Smooth muscle cell of the brain vasculature (primary cell): ENCODE measurements at regions not wholly inside any gene's neighbourhood (a gene's known extent, or its start where the extent isn't known, plus 50 kb on each side); places are given as distances from the start of the nearest gene placed in this dataset.

Experiments
- DNase-seq: peaks from one replicate; pipeline ENCODE4 v3.0.0-alpha.2; 2012; ENCODE audit warnings: low read depth, low spot score

GRCh38 chr16:73756289-73757178, 540.1 kb upstream of the PSMD7 start:
- DNase-seq, result no peak

- DNase-seq, result peak; percentile 68
Measured at GRCh38 chr16:73753931-73754330, 542.7 kb upstream of the PSMD7 start.

- DNase-seq, result no peak
Measured at GRCh38 chr16:73750639-73751038, 546.0 kb upstream of the PSMD7 start.

GRCh38 chr16:73747328-73747727, 549.3 kb upstream of the PSMD7 start:
- no peak for DNase-seq

GRCh38 chr16:73746554-73746953, 550.1 kb upstream of the PSMD7 start:
- DNase-seq, result no peak

GRCh38 chr16:73743665-73744496, 552.7 kb upstream of the PSMD7 start:
- DNase-seq, result no peak

GRCh38 chr16:73739049-73739769, 557.4 kb upstream of the PSMD7 start:
- DNase-seq, result no peak

GRCh38 chr16:73738266-73738665, 558.3 kb upstream of the PSMD7 start:
- no peak for DNase-seq

GRCh38 chr16:73737637-73738036, 559.0 kb upstream of the PSMD7 start:
- no peak for DNase-seq

- DNase-seq, result no peak
Measured at GRCh38 chr16:73735954-73736353, 560.7 kb upstream of the PSMD7 start.

GRCh38 chr16:73735018-73735417, 561.6 kb upstream of the PSMD7 start:
- DNase-seq, result no peak

- no peak for DNase-seq
Measured at GRCh38 chr16:73732681-73733080, 563.9 kb upstream of the PSMD7 start.

GRCh38 chr16:73732143-73732542, 564.5 kb upstream of the PSMD7 start:
- no peak for DNase-seq

GRCh38 chr16:73730481-73731090, 566.0 kb upstream of the PSMD7 start:
- no peak for DNase-seq

GRCh38 chr16:73725156-73725555, 571.5 kb upstream of the PSMD7 start:
- DNase-seq, result no peak

- no peak for DNase-seq
Measured at GRCh38 chr16:73724503-73724902, 572.1 kb upstream of the PSMD7 start.

- no peak for DNase-seq
Measured at GRCh38 chr16:73717266-73717974, 579.2 kb upstream of the PSMD7 start.

- DNase-seq, result no peak
Measured at GRCh38 chr16:73714976-73715375, 581.6 kb upstream of the PSMD7 start.

- DNase-seq, result no peak
Measured at GRCh38 chr16:73713778-73714495, 582.7 kb upstream of the PSMD7 start.

GRCh38 chr16:73713251-73713650, 583.4 kb upstream of the PSMD7 start:
- DNase-seq, result no peak
